HEK293 (cell line): ENCODE measurements at regions not wholly inside any gene's neighbourhood (a gene's known extent, or its start where the extent isn't known, plus 50 kb on each side); places are given as distances from the start of the nearest gene placed in this dataset.

ENCODE experiments used
- GLI2 ChIP-seq: fragments of 450-650 bp; formaldehyde crosslinking; IDR thresholded peaks from 2 replicates; pipeline ENCODE4; 2017; ENCODE audit warnings: missing biosample characterization, missing genetic modification characterization, low read depth, borderline replicate concordance
- GLIS1 ChIP-seq: fragments of 450-650 bp; formaldehyde crosslinking; IDR thresholded peaks from 2 replicates; pipeline ENCODE4 v1.5.1; 2016; ENCODE audit warnings: missing biosample characterization, missing genetic modification characterization
- KLF16 ChIP-seq: fragments of 450-650 bp; formaldehyde crosslinking; IDR thresholded peaks from 2 replicates; pipeline ENCODE4 v1.5.1; 2017; ENCODE audit warnings: missing biosample characterization, missing genetic modification characterization
- TCF7L2 ChIP-seq: IDR thresholded peaks from 2 replicates; pipeline ENCODE4 v1.6.1; 2011; ENCODE audit warnings: low read depth, mild to moderate bottlenecking, inconsistent platforms, low read length, moderate library complexity, borderline replicate concordance
- ZBTB7A ChIP-seq: fragments of 450-650 bp; formaldehyde crosslinking; IDR thresholded peaks from 2 replicates; pipeline ENCODE4 v1.5.1; 2016; ENCODE audit warnings: low read depth, missing biosample characterization, missing genetic modification characterization
- ZFP3 ChIP-seq: fragments of 450-650 bp; formaldehyde crosslinking; IDR thresholded peaks from 2 replicates; pipeline ENCODE4 v1.5.1; 2016; ENCODE audit warnings: low read depth, missing biosample characterization, missing genetic modification characterization
- ZNF121 ChIP-seq: fragments of 450-650 bp; formaldehyde crosslinking; IDR thresholded peaks from 2 replicates; pipeline ENCODE4 v1.5.1; 2016; ENCODE audit warnings: missing biosample characterization, missing genetic modification characterization
- ZNF239 ChIP-seq: fragments of 450-650 bp; formaldehyde crosslinking; IDR thresholded peaks from 2 replicates; pipeline ENCODE4 v1.5.1; 2016; ENCODE audit warnings: missing biosample characterization, missing genetic modification characterization
- ZNF266 ChIP-seq: fragments of 450-650 bp; formaldehyde crosslinking; IDR thresholded peaks from 2 replicates; pipeline ENCODE4 v1.5.1; 2016; ENCODE audit warnings: missing biosample characterization, missing genetic modification characterization, low read depth
- ZNF514 ChIP-seq: fragments of 450-650 bp; formaldehyde crosslinking; IDR thresholded peaks from 2 replicates; pipeline ENCODE4 v1.5.1; 2016; ENCODE audit warnings: missing biosample characterization, missing genetic modification characterization
- ZNF747 ChIP-seq: fragments of 450-650 bp; formaldehyde crosslinking; IDR thresholded peaks from 2 replicates; pipeline ENCODE4 v1.5.1; 2016; ENCODE audit warnings: missing biosample characterization, missing genetic modification characterization
- TF ChIP-seq, protein P1 (sequence below): fragments of 450-650 bp; formaldehyde crosslinking; IDR thresholded peaks from 2 replicates; pipeline ENCODE4 v1.5.1; 2016; ENCODE audit warnings: missing biosample characterization, missing genetic modification characterization
- TF ChIP-seq, protein P2 (sequence below): fragments of 450-650 bp; formaldehyde crosslinking; IDR thresholded peaks from 2 replicates; pipeline ENCODE4 v1.5.1; 2016; ENCODE audit warnings: missing biosample characterization, missing genetic modification characterization
- TF ChIP-seq, protein P3 (sequence below): fragments of 450-650 bp; formaldehyde crosslinking; IDR thresholded peaks from 2 replicates; pipeline ENCODE4 v1.5.1; 2016; ENCODE audit warnings: missing biosample characterization, missing genetic modification characterization

DNA sequence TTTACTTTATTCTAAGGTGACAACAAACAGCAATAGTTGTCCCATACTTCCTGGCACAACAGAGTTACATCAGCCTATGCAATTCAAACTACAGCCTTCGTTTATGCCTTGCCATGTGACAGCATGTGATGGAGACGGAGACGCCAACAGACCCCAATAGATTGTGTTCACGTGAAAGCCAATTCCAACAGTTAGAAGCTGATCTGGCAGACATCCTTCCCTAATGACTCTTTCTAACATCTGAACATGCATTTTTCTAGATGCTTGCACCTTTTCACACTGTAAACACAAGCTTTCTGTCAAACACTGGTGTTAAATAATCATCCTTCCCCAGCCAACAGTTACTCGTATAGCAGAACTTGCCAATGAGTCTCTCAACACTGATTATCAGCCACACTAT, 694.4 kb upstream of the ALCAM start:
- no peak for TF ChIP-seq ZNF239
- no peak for TF ChIP-seq KLF16 (tag by site-specific recombination)
- TF ChIP-seq, protein P1, sequence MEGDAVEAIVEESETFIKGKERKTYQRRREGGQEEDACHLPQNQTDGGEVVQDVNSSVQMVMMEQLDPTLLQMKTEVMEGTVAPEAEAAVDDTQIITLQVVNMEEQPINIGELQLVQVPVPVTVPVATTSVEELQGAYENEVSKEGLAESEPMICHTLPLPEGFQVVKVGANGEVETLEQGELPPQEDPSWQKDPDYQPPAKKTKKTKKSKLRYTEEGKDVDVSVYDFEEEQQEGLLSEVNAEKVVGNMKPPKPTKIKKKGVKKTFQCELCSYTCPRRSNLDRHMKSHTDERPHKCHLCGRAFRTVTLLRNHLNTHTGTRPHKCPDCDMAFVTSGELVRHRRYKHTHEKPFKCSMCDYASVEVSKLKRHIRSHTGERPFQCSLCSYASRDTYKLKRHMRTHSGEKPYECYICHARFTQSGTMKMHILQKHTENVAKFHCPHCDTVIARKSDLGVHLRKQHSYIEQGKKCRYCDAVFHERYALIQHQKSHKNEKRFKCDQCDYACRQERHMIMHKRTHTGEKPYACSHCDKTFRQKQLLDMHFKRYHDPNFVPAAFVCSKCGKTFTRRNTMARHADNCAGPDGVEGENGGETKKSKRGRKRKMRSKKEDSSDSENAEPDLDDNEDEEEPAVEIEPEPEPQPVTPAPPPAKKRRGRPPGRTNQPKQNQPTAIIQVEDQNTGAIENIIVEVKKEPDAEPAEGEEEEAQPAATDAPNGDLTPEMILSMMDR (tag by site-specific recombination) = no peak
- no peak for TF ChIP-seq ZNF121 (tag by site-specific recombination)
- TF ChIP-seq ZNF266 (tag by site-specific recombination) = no peak
- TF ChIP-seq, protein P2, sequence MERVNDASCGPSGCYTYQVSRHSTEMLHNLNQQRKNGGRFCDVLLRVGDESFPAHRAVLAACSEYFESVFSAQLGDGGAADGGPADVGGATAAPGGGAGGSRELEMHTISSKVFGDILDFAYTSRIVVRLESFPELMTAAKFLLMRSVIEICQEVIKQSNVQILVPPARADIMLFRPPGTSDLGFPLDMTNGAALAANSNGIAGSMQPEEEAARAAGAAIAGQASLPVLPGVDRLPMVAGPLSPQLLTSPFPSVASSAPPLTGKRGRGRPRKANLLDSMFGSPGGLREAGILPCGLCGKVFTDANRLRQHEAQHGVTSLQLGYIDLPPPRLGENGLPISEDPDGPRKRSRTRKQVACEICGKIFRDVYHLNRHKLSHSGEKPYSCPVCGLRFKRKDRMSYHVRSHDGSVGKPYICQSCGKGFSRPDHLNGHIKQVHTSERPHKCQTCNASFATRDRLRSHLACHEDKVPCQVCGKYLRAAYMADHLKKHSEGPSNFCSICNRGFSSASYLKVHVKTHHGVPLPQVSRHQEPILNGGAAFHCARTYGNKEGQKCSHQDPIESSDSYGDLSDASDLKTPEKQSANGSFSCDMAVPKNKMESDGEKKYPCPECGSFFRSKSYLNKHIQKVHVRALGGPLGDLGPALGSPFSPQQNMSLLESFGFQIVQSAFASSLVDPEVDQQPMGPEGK = no peak
- no peak for TF ChIP-seq ZFP3 (tag by site-specific recombination)
- TF ChIP-seq TCF7L2 = no peak
- TF ChIP-seq ZNF514 (tag by site-specific recombination) = no peak
- TF ChIP-seq ZNF747 (tag by site-specific recombination) = no peak
- no peak for TF ChIP-seq ZBTB7A (tag by site-specific recombination)
- TF ChIP-seq, protein P3, sequence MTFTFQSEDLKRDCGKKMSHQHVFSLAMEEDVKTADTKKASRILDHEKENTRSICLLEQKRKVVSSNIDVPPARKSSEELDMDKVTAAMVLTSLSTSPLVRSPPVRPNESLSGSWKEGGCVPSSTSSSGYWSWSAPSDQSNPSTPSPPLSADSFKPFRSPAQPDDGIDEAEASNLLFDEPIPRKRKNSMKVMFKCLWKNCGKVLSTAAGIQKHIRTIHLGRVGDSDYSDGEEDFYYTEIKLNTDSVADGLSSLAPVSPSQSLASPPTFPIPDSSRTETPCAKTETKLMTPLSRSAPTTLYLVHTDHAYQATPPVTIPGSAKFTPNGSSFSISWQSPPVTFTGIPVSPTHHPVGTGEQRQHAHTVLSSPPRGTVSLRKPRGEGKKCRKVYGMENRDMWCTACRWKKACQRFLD (tag by site-specific recombination) = no peak
- no peak for TF ChIP-seq GLI2 (tag by site-specific recombination)
- no peak for TF ChIP-seq GLIS1 (tag by site-specific recombination)
